ENCODE measurements at regions not wholly inside any gene's neighbourhood (a gene's known extent, or its start where the extent isn't known, plus 50 kb on each side); places are given as distances from the start of the nearest gene placed in this dataset.

- TF ChIP-seq CTCF (IDR thresholded peaks at IDR 0.05): no peak
- TF ChIP-seq POLR2A (IDR thresholded peaks at IDR 0.05): no peak
Measured at GRCh38 chr12:87469295-87469694, 559.9 kb downstream of the C12orf50 start.
